Neural cell (in vitro differentiated cells): ENCODE measurements at regions not wholly inside any gene's neighbourhood (a gene's known extent, or its start where the extent isn't known, plus 50 kb on each side); places are given as distances from the start of the nearest gene placed in this dataset.

Experiments
- H2AFZ ChIP-seq: fragments of 200-600, 300-800 bp; sonication (generic), shearing (Covaris generic); 2 replicates; pipeline ENCODE4 v1.6.0; 2014; ENCODE audit warnings: low read depth, mild to moderate bottlenecking, antibody characterized with exemption, low read length, moderate library complexity
- H3F3A ChIP-seq: fragments of 200-600 bp; shearing (Covaris generic); 2 replicates; pipeline ENCODE4 v1.6.1; 2016; ENCODE audit warnings: mild to moderate bottlenecking, moderate library complexity, mixed read lengths, antibody characterized with exemption, low read length; ENCODE audit not compliant: insufficient read depth, poor library complexity, severe bottlenecking
- H3K27ac ChIP-seq: fragments of 200-600, 300-800 bp; sonication (generic), shearing (Covaris generic); 2 replicates; pipeline ENCODE4 v1.5.1; 2014; ENCODE audit warnings: mild to moderate bottlenecking, low read length, moderate library complexity
- H3K27me3 ChIP-seq: fragments of 300-800, 200-600 bp; sonication (generic), shearing (Covaris generic); 2 replicates; pipeline ENCODE4 v1.6.0; 2014; ENCODE audit warnings: mild to moderate bottlenecking, low read depth, low read length, moderate library complexity; ENCODE audit not compliant: insufficient read depth
- H3K36me3 ChIP-seq: fragments of 300-800, 200-600 bp; sonication (generic), shearing (Covaris generic); 2 replicates; pipeline ENCODE4 v1.5.1; 2014; ENCODE audit warnings: mild to moderate bottlenecking, antibody characterized with exemption, low read length, moderate library complexity; ENCODE audit not compliant: insufficient read depth
- H3K4me2 ChIP-seq: fragments of 300-800, 200-600 bp; sonication (generic), shearing (Covaris generic); 2 replicates; pipeline ENCODE4 v1.6.0; 2014; ENCODE audit warnings: mild to moderate bottlenecking, low read length
- H3K4me3 ChIP-seq: fragments of 300-800, 200-600 bp; sonication (generic), shearing (Covaris generic); 2 replicates; pipeline ENCODE4 v1.5.1; 2014; ENCODE audit warnings: mild to moderate bottlenecking, low read length, moderate library complexity
- H3K79me2 ChIP-seq: fragments of 200-600 bp; shearing (Covaris generic); replicated peaks from 2 replicates; pipeline ENCODE4 v1.6.0; 2014; ENCODE audit warnings: mild to moderate bottlenecking, low read length, moderate library complexity; ENCODE audit not compliant: insufficient read depth
- H3K9ac ChIP-seq: fragments of 300-800, 200-600 bp; sonication (generic), shearing (Covaris generic); 2 replicates; pipeline ENCODE4 v1.6.1; 2016; ENCODE audit warnings: mild to moderate bottlenecking, low read length, mixed read lengths
- H3K9me2 ChIP-seq: fragments of 200-600 bp; shearing (Covaris generic); 2 replicates; pipeline ENCODE4 v1.6.1; 2016; ENCODE audit warnings: mild to moderate bottlenecking, low read length, mixed read lengths; ENCODE audit not compliant: insufficient read depth
- H3K9me3 ChIP-seq: fragments of 200-600, 300-800 bp; sonication (generic), shearing (Covaris generic); 2 replicates; pipeline ENCODE4 v1.6.1; 2016; ENCODE audit warnings: mild to moderate bottlenecking, mixed run types, low read length, moderate library complexity, mixed read lengths
- H4K20me1 ChIP-seq: fragments of 200-600 bp; shearing (Covaris generic); 2 replicates; pipeline ENCODE4 v1.6.1; 2016; ENCODE audit warnings: mild to moderate bottlenecking, mixed run types; ENCODE audit not compliant: insufficient read depth
- EP300 ChIP-seq: fragments of 450-650 bp; conservative IDR thresholded peaks from 2 replicates; pipeline ENCODE4 v1.6.1; 2014; ENCODE audit warnings: antibody characterized with exemption, mild to moderate bottlenecking, moderate library complexity; ENCODE audit not compliant: poor library complexity, severe bottlenecking
- EZH2 ChIP-seq: fragments of 200-600, 300-800 bp; shearing (Covaris generic), sonication (generic); IDR thresholded peaks from 2 replicates; pipeline ENCODE4 v1.6.1; 2014; ENCODE audit warnings: antibody characterized with exemption, low read length, borderline replicate concordance, mild to moderate bottlenecking; ENCODE audit not compliant: insufficient read depth, poor library complexity, severe bottlenecking
- MXI1 ChIP-seq: fragments of 450-650 bp; conservative IDR thresholded peaks from 2 replicates; pipeline ENCODE4 v1.6.1; 2014; ENCODE audit warnings: antibody characterized with exemption, mild to moderate bottlenecking; ENCODE audit not compliant: poor library complexity, severe bottlenecking
- POLR2AphosphoS5 ChIP-seq: IDR thresholded peaks from 2 replicates; pipeline ENCODE4 v1.6.1; 2012
- RAD21 ChIP-seq: fragments of 450-650 bp; conservative IDR thresholded peaks from 2 replicates; pipeline ENCODE4 v1.6.1; 2014; ENCODE audit warnings: antibody characterized with exemption, mild to moderate bottlenecking, moderate library complexity
- SMC3 ChIP-seq: fragments of 450-650 bp; conservative IDR thresholded peaks from 2 replicates; pipeline ENCODE4 v1.6.1; 2014; ENCODE audit warnings: antibody characterized with exemption, mild to moderate bottlenecking, moderate library complexity; ENCODE audit not compliant: poor library complexity
- TAF1 ChIP-seq: IDR thresholded peaks from 2 replicates; pipeline ENCODE4 v1.6.1; 2012; ENCODE audit warnings: low read depth
- TF ChIP-seq, protein P1 (sequence below): IDR thresholded peaks from 2 replicates; pipeline ENCODE4 v1.6.1; 2012; ENCODE audit warnings: borderline replicate concordance
- TF ChIP-seq, protein P2 (sequence below): fragments of 450-650 bp; IDR thresholded peaks from 2 replicates; pipeline ENCODE4 v1.5.1; 2014; ENCODE audit warnings: antibody characterized with exemption, mild to moderate bottlenecking, moderate library complexity; ENCODE audit not compliant: poor library complexity, severe bottlenecking

DNA sequence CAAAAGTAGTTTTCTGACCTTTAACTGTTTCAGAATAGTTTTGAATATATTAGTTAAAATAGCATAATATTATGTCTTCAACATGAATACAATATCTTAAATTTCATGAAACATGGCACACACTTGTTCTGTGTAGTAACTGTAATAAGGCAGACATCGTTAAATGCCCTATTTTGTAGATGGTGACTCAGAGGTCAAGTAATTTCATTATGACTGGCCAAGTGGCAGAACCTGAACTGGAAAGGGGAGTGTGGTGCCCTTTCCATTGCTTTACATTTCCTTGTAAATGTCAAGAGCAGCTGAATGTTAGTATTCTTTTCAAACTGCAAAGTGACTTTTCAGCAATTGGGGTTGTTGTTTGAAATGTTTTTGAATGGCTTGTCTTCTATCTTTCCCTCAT lies 201.2 kb upstream of the CDKN2B start:
- H3K79me2 ChIP-seq, result no peaks in the 10 kb centered on the region
- H2AFZ ChIP-seq, result no peak overlapping the region
- no peak overlapping the region for H3K4me2 ChIP-seq
- no peaks in the 10 kb centered on the region for H3K36me3 ChIP-seq
- H3F3A ChIP-seq, result no peaks in the 10 kb centered on the region
- H3K9me3 ChIP-seq, result no peaks in the 10 kb centered on the region
- H3K4me3 ChIP-seq, result no peak overlapping the region
- TF ChIP-seq EZH2 (no peak), EP300 (no peak), POLR2AphosphoS5 (no peak), TAF1 (no peak), MXI1 (no peak), SMC3 (no peak), RAD21 (no peak)
- TF ChIP-seq, protein P1, sequence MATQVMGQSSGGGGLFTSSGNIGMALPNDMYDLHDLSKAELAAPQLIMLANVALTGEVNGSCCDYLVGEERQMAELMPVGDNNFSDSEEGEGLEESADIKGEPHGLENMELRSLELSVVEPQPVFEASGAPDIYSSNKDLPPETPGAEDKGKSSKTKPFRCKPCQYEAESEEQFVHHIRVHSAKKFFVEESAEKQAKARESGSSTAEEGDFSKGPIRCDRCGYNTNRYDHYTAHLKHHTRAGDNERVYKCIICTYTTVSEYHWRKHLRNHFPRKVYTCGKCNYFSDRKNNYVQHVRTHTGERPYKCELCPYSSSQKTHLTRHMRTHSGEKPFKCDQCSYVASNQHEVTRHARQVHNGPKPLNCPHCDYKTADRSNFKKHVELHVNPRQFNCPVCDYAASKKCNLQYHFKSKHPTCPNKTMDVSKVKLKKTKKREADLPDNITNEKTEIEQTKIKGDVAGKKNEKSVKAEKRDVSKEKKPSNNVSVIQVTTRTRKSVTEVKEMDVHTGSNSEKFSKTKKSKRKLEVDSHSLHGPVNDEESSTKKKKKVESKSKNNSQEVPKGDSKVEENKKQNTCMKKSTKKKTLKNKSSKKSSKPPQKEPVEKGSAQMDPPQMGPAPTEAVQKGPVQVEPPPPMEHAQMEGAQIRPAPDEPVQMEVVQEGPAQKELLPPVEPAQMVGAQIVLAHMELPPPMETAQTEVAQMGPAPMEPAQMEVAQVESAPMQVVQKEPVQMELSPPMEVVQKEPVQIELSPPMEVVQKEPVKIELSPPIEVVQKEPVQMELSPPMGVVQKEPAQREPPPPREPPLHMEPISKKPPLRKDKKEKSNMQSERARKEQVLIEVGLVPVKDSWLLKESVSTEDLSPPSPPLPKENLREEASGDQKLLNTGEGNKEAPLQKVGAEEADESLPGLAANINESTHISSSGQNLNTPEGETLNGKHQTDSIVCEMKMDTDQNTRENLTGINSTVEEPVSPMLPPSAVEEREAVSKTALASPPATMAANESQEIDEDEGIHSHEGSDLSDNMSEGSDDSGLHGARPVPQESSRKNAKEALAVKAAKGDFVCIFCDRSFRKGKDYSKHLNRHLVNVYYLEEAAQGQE, result no peak
- TF ChIP-seq, protein P2, sequence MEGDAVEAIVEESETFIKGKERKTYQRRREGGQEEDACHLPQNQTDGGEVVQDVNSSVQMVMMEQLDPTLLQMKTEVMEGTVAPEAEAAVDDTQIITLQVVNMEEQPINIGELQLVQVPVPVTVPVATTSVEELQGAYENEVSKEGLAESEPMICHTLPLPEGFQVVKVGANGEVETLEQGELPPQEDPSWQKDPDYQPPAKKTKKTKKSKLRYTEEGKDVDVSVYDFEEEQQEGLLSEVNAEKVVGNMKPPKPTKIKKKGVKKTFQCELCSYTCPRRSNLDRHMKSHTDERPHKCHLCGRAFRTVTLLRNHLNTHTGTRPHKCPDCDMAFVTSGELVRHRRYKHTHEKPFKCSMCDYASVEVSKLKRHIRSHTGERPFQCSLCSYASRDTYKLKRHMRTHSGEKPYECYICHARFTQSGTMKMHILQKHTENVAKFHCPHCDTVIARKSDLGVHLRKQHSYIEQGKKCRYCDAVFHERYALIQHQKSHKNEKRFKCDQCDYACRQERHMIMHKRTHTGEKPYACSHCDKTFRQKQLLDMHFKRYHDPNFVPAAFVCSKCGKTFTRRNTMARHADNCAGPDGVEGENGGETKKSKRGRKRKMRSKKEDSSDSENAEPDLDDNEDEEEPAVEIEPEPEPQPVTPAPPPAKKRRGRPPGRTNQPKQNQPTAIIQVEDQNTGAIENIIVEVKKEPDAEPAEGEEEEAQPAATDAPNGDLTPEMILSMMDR, result no peak
- no peaks in the 10 kb centered on the region for H3K27me3 ChIP-seq
- no peaks in the 10 kb centered on the region for H3K9me2 ChIP-seq
- H3K9ac ChIP-seq, result no peak overlapping the region
- H3K27ac ChIP-seq, result no peak overlapping the region
- H4K20me1 ChIP-seq, result no peaks in the 10 kb centered on the region

- Histone ChIP-seq H3K9me3 (no peaks in the 10 kb centered on the region), H4K20me1 (no peaks in the 10 kb centered on the region), H3K9me2 (no peaks in the 10 kb centered on the region), H3K9ac (no peak overlapping the region), H3F3A (no peaks in the 10 kb centered on the region), H3K27ac (no peak overlapping the region), H3K4me3 (no peak overlapping the region), H3K79me2 (no peaks in the 10 kb centered on the region), H3K27me3 (no peaks in the 10 kb centered on the region), H3K4me2 (no peak overlapping the region), H3K36me3 (no peaks in the 10 kb centered on the region), H2AFZ (no peak overlapping the region)
- TF ChIP-seq, protein P2, result no peak
- no peak for TF ChIP-seq MXI1
- no peak for TF ChIP-seq SMC3
Observed at GRCh38 chr9:22210936-22211335, 201.8 kb upstream of the CDKN2B start.
